Endodermal cell (in vitro differentiated cells): ENCODE measurements at regions not wholly inside any gene's neighbourhood (a gene's known extent, or its start where the extent isn't known, plus 50 kb on each side); places are given as distances from the start of the nearest gene placed in this dataset.

Experiments used
- DNase-seq: peaks from one replicate; pipeline ENCODE4 v3.0.0-alpha.2; 2017
- H3K27ac ChIP-seq: 2 replicates; pipeline ENCODE4 v1.5.1; 2013; ENCODE audit warnings: mild to moderate bottlenecking, low read depth, low read length, moderate library complexity
- H3K27me3 ChIP-seq: 2 replicates; pipeline ENCODE4 v1.6.1; 2013; ENCODE audit warnings: mild to moderate bottlenecking, low read length, moderate library complexity; ENCODE audit not compliant: insufficient read depth, control insufficient read depth, poor library complexity, severe bottlenecking
- H3K36me3 ChIP-seq: 2 replicates; pipeline ENCODE4 v1.7.0; 2013; ENCODE audit warnings: mild to moderate bottlenecking, low read length, moderate library complexity; ENCODE audit not compliant: control insufficient read depth, insufficient read depth
- H3K4me1 ChIP-seq: one replicate; pipeline ENCODE4 v1.7.0; 2013; ENCODE audit warnings: low read length; ENCODE audit not compliant: control insufficient read depth, insufficient read depth
- H3K4me3 ChIP-seq: 2 replicates; pipeline ENCODE4 v1.5.1; 2013; ENCODE audit warnings: mild to moderate bottlenecking, low read length, moderate library complexity
- H3K9ac ChIP-seq: 2 replicates; pipeline ENCODE4 v1.6.1; 2013; ENCODE audit warnings: mild to moderate bottlenecking, low read length, moderate library complexity; ENCODE audit not compliant: poor library complexity, severe bottlenecking; ENCODE audit errors: extremely low read depth
- H3K9me3 ChIP-seq: 2 replicates; pipeline ENCODE4 v1.6.1; 2013; ENCODE audit warnings: mild to moderate bottlenecking, low read length, moderate library complexity; ENCODE audit not compliant: control insufficient read depth
- H3K27ac Mint-ChIP-seq: 2 replicates; pipeline ENCODE4 v1.8.0; 2020; ENCODE audit warnings: mixed read lengths
- H3K27me3 Mint-ChIP-seq: 2 replicates; pipeline ENCODE4 v1.8.0; 2021; ENCODE audit warnings: mild to moderate bottlenecking, mixed read lengths; ENCODE audit not compliant: insufficient read depth
- H3K36me3 Mint-ChIP-seq: 2 replicates; pipeline ENCODE4 v1.8.0; 2020; ENCODE audit warnings: low read depth, mixed read lengths
- H3K4me1 Mint-ChIP-seq: 2 replicates; pipeline ENCODE4 v1.8.0; 2020; ENCODE audit warnings: mixed read lengths
- H3K4me3 Mint-ChIP-seq: 2 replicates; pipeline ENCODE4 v1.8.0; 2020; ENCODE audit warnings: mild to moderate bottlenecking, moderate library complexity, mixed read lengths
- H3K9me3 Mint-ChIP-seq: 2 replicates; pipeline ENCODE4 v1.8.0; 2020; ENCODE audit warnings: mild to moderate bottlenecking, mixed read lengths
- WGBS, 2 experiments: methylation state at CpG; one replicate each; pipeline versions ENCODE4 v1.1.5 to v1.1.7; 2013; ENCODE audit warnings: missing lambda C conversion rate in 2 of 2, mixed read lengths in 1 of 2; ENCODE audit not compliant: insufficient coverage in 1 of 2, insufficient read length in 1 of 2; 5-methylcytosine and 5-hydroxymethylcytosine counted together
- TF ChIP-seq, protein P1 (sequence below): fragments of 200-600 bp; sonication (generic); conservative IDR thresholded peaks from 2 replicates; pipeline ENCODE4 v1.5.0; 2021; ENCODE audit warnings: antibody characterized with exemption, mild to moderate bottlenecking

DNA sequence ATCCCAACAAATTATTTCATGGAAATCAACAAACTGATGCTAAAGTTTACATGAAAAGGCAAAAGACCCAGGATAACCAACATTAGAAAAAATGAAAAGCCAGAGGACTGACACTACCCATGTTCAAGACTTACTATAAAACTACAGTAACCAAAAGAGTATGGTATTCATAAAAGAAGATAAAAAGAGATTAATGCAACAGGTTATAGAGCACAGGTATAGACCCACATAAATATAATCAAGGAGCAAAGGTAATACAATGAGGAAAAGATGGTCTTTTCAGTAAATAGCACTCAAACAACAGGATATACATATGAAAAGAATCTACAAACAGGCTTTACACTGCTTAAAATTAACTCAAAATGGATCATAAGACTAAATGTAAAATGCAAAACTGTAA, 1342.7 kb downstream of the UQCRFS1 start:
- no peaks in the 10 kb centered on the region for H3K4me1 ChIP-seq
- TF ChIP-seq, protein P1, sequence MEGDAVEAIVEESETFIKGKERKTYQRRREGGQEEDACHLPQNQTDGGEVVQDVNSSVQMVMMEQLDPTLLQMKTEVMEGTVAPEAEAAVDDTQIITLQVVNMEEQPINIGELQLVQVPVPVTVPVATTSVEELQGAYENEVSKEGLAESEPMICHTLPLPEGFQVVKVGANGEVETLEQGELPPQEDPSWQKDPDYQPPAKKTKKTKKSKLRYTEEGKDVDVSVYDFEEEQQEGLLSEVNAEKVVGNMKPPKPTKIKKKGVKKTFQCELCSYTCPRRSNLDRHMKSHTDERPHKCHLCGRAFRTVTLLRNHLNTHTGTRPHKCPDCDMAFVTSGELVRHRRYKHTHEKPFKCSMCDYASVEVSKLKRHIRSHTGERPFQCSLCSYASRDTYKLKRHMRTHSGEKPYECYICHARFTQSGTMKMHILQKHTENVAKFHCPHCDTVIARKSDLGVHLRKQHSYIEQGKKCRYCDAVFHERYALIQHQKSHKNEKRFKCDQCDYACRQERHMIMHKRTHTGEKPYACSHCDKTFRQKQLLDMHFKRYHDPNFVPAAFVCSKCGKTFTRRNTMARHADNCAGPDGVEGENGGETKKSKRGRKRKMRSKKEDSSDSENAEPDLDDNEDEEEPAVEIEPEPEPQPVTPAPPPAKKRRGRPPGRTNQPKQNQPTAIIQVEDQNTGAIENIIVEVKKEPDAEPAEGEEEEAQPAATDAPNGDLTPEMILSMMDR = no peak
- H3K9me3 ChIP-seq = peaks cover 18% of the 10 kb centered on the region
- H3K4me3 ChIP-seq = no peak overlapping the region
- no peak overlapping the region for H3K27ac ChIP-seq
- H3K27me3 ChIP-seq = no peaks in the 10 kb centered on the region
- no peaks in the 10 kb centered on the region for H3K36me3 ChIP-seq
- Mint-ChIP-seq H3K4me1 (no peaks in the 10 kb centered on the region), H3K9me3 (peaks cover 83% of the 10 kb centered on the region), H3K36me3 (no peaks in the 10 kb centered on the region), H3K4me3 (no peak overlapping the region), H3K27me3 (no peaks in the 10 kb centered on the region), H3K27ac (no peak overlapping the region)
- DNase-seq = no peak
- H3K9ac ChIP-seq = no peak overlapping the region

DNA sequence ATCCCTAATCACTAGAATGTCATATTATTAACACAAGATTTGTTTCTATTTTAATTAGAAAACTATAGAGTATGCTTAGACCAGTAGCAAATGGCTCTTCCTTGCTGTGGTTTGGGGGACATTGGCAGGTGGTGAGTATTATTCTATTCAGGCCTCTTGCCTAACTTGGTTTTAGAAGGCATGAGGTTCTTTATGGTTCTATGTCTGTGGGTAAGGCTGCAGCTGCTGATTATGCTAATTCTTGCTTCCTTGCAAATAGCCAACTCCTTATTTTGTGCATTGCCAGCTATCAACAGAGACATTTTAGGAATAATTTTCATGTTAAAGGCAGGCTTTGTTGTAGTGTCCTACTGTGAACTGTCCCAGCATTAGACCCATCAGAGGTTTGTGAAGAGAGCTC, 1344.9 kb downstream of the UQCRFS1 start:
- no peak overlapping the region for H3K4me3 Mint-ChIP-seq
- H3K9me3 ChIP-seq = peaks cover 9% of the 10 kb centered on the region
- peaks cover 86% of the 10 kb centered on the region for H3K9me3 Mint-ChIP-seq
- H3K9ac ChIP-seq = no peak overlapping the region
- H3K4me3 ChIP-seq = no peak overlapping the region
- H3K4me1 Mint-ChIP-seq = no peaks in the 10 kb centered on the region
- no peaks in the 10 kb centered on the region for H3K4me1 ChIP-seq
- no peak overlapping the region for H3K27ac Mint-ChIP-seq
- H3K36me3 ChIP-seq = no peaks in the 10 kb centered on the region
- DNase-seq = no peak
- TF ChIP-seq, protein P1 = no peak
- H3K36me3 Mint-ChIP-seq = no peaks in the 10 kb centered on the region
- H3K27me3 ChIP-seq = no peaks in the 10 kb centered on the region
- H3K27me3 Mint-ChIP-seq = no peaks in the 10 kb centered on the region
- no peak overlapping the region for H3K27ac ChIP-seq

DNA sequence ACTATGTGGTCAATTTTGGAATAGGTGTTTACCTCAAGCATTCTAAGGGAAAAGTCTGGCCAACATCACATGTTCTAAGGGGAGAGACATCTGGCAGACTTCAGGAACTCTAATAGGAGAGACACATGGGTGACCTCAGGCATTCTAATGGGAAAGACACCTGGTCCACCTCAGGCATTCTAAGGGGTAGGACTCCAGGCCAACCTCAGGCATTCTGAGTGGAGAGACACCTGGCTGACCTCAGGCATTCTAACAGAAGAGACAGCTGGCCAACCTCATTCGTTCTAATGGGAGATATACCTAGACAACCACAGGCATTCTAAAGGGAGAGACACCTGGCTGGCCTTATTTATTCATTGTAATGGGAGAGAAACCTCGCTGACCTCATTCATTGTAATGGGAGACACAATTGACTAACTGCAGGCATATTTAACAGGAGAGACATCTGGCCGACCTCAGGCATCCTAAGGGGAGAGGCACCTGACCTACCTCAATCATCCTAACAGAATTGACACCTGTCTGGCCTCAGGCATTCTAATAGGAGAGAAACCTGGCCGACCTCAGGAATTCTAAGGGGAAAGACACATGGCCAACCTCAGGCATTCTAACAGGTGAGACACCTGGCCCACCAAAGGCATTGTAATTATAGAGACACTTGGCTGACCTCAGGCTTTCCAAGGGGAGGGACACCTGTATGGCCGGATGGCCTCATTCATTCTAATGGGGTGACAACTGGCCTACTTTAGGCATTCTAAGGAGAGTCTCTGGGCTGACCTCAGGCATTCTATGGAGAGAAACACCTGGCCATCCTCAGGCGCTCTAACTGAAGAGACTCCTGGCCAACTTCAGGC, 1346.8 kb downstream of the UQCRFS1 start:
- H3K27me3 ChIP-seq = no peaks in the 10 kb centered on the region
- no peak for DNase-seq
- TF ChIP-seq, protein P1 = no peak
- H3K36me3 ChIP-seq = no peaks in the 10 kb centered on the region
- no peak overlapping the region for H3K4me3 ChIP-seq
- peaks cover 84% of the 10 kb centered on the region for H3K9me3 Mint-ChIP-seq
- H3K4me1 Mint-ChIP-seq = no peaks in the 10 kb centered on the region
- H3K36me3 Mint-ChIP-seq = no peaks in the 10 kb centered on the region
- H3K4me1 ChIP-seq = no peaks in the 10 kb centered on the region
- H3K27ac Mint-ChIP-seq = no peak overlapping the region
- no peak overlapping the region for H3K4me3 Mint-ChIP-seq
- H3K27ac ChIP-seq = no peak overlapping the region
- H3K27me3 Mint-ChIP-seq = no peaks in the 10 kb centered on the region
- H3K9me3 ChIP-seq = peaks cover 9% of the 10 kb centered on the region
- 74 to 78% methylated on average over 4 to 6 of the region's 6 CpGs for WGBS, 2 experiments
- no peak overlapping the region for H3K9ac ChIP-seq
